ENCODE measurements at regions not wholly inside any gene's neighbourhood (a gene's known extent, or its start where the extent isn't known, plus 50 kb on each side); places are given as distances from the start of the nearest gene placed in this dataset.
"Not testable (repeated sequence)": the region's sequence is repeated elsewhere in the genome, so short reads cannot be mapped to it uniquely, and the experiment has no call there.

- DNase-seq (ENCODE audit: low read depth): no peak
These were observed 824.2 kb downstream of the PLCL1 start for GRCh38 chr2:198628596-198628995.

GRCh38 chr2:198622986-198623730 lies 818.8 kb downstream of the PLCL1 start:
- DNase-seq (ENCODE audit: low read depth): no peak

- DNase-seq (ENCODE audit: low read depth): no peak
These were observed 811.6 kb downstream of the PLCL1 start for GRCh38 chr2:198615972-198616371.

- DNase-seq (ENCODE audit: low read depth): no peak
These were observed 806.8 kb downstream of the PLCL1 start for GRCh38 chr2:198611201-198611600.

GRCh38 chr2:198604599-198604998 lies 800.2 kb downstream of the PLCL1 start:
- no peak for DNase-seq (ENCODE audit: low read depth)

GRCh38 chr2:198602986-198603385 lies 798.6 kb downstream of the PLCL1 start:
- DNase-seq (ENCODE audit: low read depth): not testable (repeated sequence)

- DNase-seq (ENCODE audit: low read depth): no peak
These were observed 793.3 kb downstream of the PLCL1 start for GRCh38 chr2:198597648-198598047.

- no peak for DNase-seq (ENCODE audit: low read depth)
These were observed 792.6 kb downstream of the PLCL1 start for GRCh38 chr2:198596985-198597384.

GRCh38 chr2:198595721-198596120 lies 791.3 kb downstream of the PLCL1 start:
- DNase-seq (ENCODE audit: low read depth): no peak

GRCh38 chr2:198591586-198591985 lies 787.2 kb downstream of the PLCL1 start:
- no peak for DNase-seq (ENCODE audit: low read depth)

- DNase-seq (ENCODE audit: low read depth): no peak
These were observed 783.3 kb downstream of the PLCL1 start for GRCh38 chr2:198587741-198588140.

- no peak for DNase-seq (ENCODE audit: low read depth)
These were observed 782.8 kb downstream of the PLCL1 start for GRCh38 chr2:198587240-198587639.

GRCh38 chr2:198571393-198571792 lies 767.0 kb downstream of the PLCL1 start:
- DNase-seq (ENCODE audit: low read depth): no peak

GRCh38 chr2:198558176-198558575 lies 753.8 kb downstream of the PLCL1 start:
- no peak for DNase-seq (ENCODE audit: low read depth)

GRCh38 chr2:198546122-198546521 lies 741.7 kb downstream of the PLCL1 start:
- DNase-seq (ENCODE audit: low read depth): no peak

- DNase-seq (ENCODE audit: low read depth): no peak
These were observed 741.0 kb downstream of the PLCL1 start for GRCh38 chr2:198545411-198545810.

- no peak for DNase-seq (ENCODE audit: low read depth)
These were observed 740.1 kb downstream of the PLCL1 start for GRCh38 chr2:198544461-198544860.

GRCh38 chr2:198534756-198535155 lies 730.4 kb downstream of the PLCL1 start:
- DNase-seq (ENCODE audit: low read depth): no peak

- DNase-seq (ENCODE audit: low read depth): no peak
These were observed 721.0 kb downstream of the PLCL1 start for GRCh38 chr2:198525211-198525969.

- DNase-seq (ENCODE audit: low read depth): no peak
These were observed 719.3 kb downstream of the PLCL1 start for GRCh38 chr2:198523710-198524109.

GRCh38 chr2:198518935-198519334 lies 714.5 kb downstream of the PLCL1 start:
- no peak for DNase-seq (ENCODE audit: low read depth)

- DNase-seq (ENCODE audit: low read depth): no peak
These were observed 713.6 kb downstream of the PLCL1 start for GRCh38 chr2:198517976-198518375.

- not testable (repeated sequence) for DNase-seq (ENCODE audit: low read depth)
These were observed 704.2 kb downstream of the PLCL1 start for GRCh38 chr2:198508610-198509009.

- peak; percentile 5 for DNase-seq (ENCODE audit: low read depth)
These were observed 695.1 kb downstream of the PLCL1 start for GRCh38 chr2:198499539-198499938.
